Activated T-cell treated with anti-CD3 and anti-CD28 coated beads, Interleukin-2, amount 50 U/mL, for 24 hours (primary cell): ENCODE measurements at regions not wholly inside any gene's neighbourhood (a gene's known extent, or its start where the extent isn't known, plus 50 kb on each side); places are given as distances from the start of the nearest gene placed in this dataset.

ENCODE experiments used
- DNase-seq: peaks from one replicate; pipeline ENCODE4 v3.0.0-alpha.2; 2020
- H3K27ac Mint-ChIP-seq: 2 replicates; pipeline ENCODE4 v1.8.0; 2020; ENCODE audit warnings: mild to moderate bottlenecking, mixed read lengths
- H3K27me3 Mint-ChIP-seq: 2 replicates; pipeline ENCODE4 v1.8.0; 2020; ENCODE audit warnings: mixed read lengths
- H3K36me3 Mint-ChIP-seq: 2 replicates; pipeline ENCODE4 v1.8.0; 2020; ENCODE audit warnings: low read depth, mixed read lengths
- H3K4me1 Mint-ChIP-seq: 2 replicates; pipeline ENCODE4 v1.8.0; 2020; ENCODE audit warnings: low read depth, mixed read lengths
- H3K4me3 Mint-ChIP-seq: 2 replicates; pipeline ENCODE4 v1.8.0; 2020; ENCODE audit warnings: mild to moderate bottlenecking, moderate library complexity, mixed read lengths
- H3K9me3 Mint-ChIP-seq: 2 replicates; pipeline ENCODE4 v1.8.0; 2020; ENCODE audit warnings: mixed read lengths

GRCh38 chr3:115380883-115381572, 233.9 kb upstream of the ZBTB20 start:
- H3K36me3 Mint-ChIP-seq, result no peaks in the 10 kb centered on the region

GRCh38 chr3:115381573-115381912, 234.5 kb upstream of the ZBTB20 start:
- no peak for DNase-seq

More at GRCh38 chr3:115380883-115381572, 233.9 kb upstream of the ZBTB20 start:
- Mint-ChIP-seq H3K27ac (no peak overlapping the region), H3K27me3 (no peaks in the 10 kb centered on the region), H3K9me3 (no peaks in the 10 kb centered on the region), H3K4me3 (no peak overlapping the region), H3K4me1 (no peaks in the 10 kb centered on the region)
- DNase-seq, result no peak

GRCh38 chr3:115381931-115382330, 234.8 kb upstream of the ZBTB20 start:
- Mint-ChIP-seq H3K4me3 (no peak overlapping the region), H3K27ac (no peak overlapping the region), H3K36me3 (no peaks in the 10 kb centered on the region), H3K9me3 (no peaks in the 10 kb centered on the region), H3K27me3 (no peaks in the 10 kb centered on the region), H3K4me1 (no peaks in the 10 kb centered on the region)
- no peak for DNase-seq

More at GRCh38 chr3:115381573-115381912, 234.5 kb upstream of the ZBTB20 start:
- H3K27ac Mint-ChIP-seq, result no peak overlapping the region
- H3K4me1 Mint-ChIP-seq, result no peaks in the 10 kb centered on the region
- no peaks in the 10 kb centered on the region for H3K9me3 Mint-ChIP-seq
- no peak overlapping the region for H3K4me3 Mint-ChIP-seq
- H3K36me3 Mint-ChIP-seq, result no peaks in the 10 kb centered on the region
- no peaks in the 10 kb centered on the region for H3K27me3 Mint-ChIP-seq

- Mint-ChIP-seq H3K36me3 (no peaks in the 10 kb centered on the region), H3K27ac (no peak overlapping the region), H3K4me1 (no peaks in the 10 kb centered on the region), H3K4me3 (no peak overlapping the region), H3K9me3 (no peaks in the 10 kb centered on the region), H3K27me3 (no peaks in the 10 kb centered on the region)
- DNase-seq, result no peak
Observed at GRCh38 chr3:115384381-115384780, 237.3 kb upstream of the ZBTB20 start.

GRCh38 chr3:115385774-115386730, 237.3 kb upstream of the GAP43 start:
- Mint-ChIP-seq H3K36me3 (no peaks in the 10 kb centered on the region), H3K27ac (no peak overlapping the region), H3K4me3 (no peak overlapping the region), H3K27me3 (no peaks in the 10 kb centered on the region), H3K4me1 (no peaks in the 10 kb centered on the region), H3K9me3 (no peaks in the 10 kb centered on the region)
- no peak for DNase-seq

- H3K27me3 Mint-ChIP-seq, result no peaks in the 10 kb centered on the region
- peaks cover 8% of the 10 kb centered on the region for H3K4me1 Mint-ChIP-seq
- H3K4me3 Mint-ChIP-seq, result no peak overlapping the region
- no peaks in the 10 kb centered on the region for H3K36me3 Mint-ChIP-seq
- H3K9me3 Mint-ChIP-seq, result no peaks in the 10 kb centered on the region
- no peak for DNase-seq
- H3K27ac Mint-ChIP-seq, result no peak overlapping the region
Observed at GRCh38 chr3:115388166-115388565, 235.1 kb upstream of the GAP43 start.

- Mint-ChIP-seq H3K9me3 (no peaks in the 10 kb centered on the region), H3K27me3 (no peaks in the 10 kb centered on the region), H3K4me3 (no peak overlapping the region), H3K4me1 (peaks cover 8% of the 10 kb centered on the region), H3K36me3 (no peaks in the 10 kb centered on the region), H3K27ac (no peak overlapping the region)
- no peak for DNase-seq
Observed at GRCh38 chr3:115388811-115389210, 234.5 kb upstream of the GAP43 start.

- Mint-ChIP-seq H3K27ac (no peak overlapping the region), H3K36me3 (no peaks in the 10 kb centered on the region), H3K27me3 (no peaks in the 10 kb centered on the region), H3K4me3 (no peak overlapping the region), H3K9me3 (no peaks in the 10 kb centered on the region), H3K4me1 (peaks cover 4% of the 10 kb centered on the region)
- DNase-seq, result no peak
Observed at GRCh38 chr3:115396801-115397200, 226.5 kb upstream of the GAP43 start.

GRCh38 chr3:115397433-115397832, 225.9 kb upstream of the GAP43 start:
- no peak overlapping the region for H3K27ac Mint-ChIP-seq
- no peaks in the 10 kb centered on the region for H3K36me3 Mint-ChIP-seq
- DNase-seq, result no peak
- no peaks in the 10 kb centered on the region for H3K27me3 Mint-ChIP-seq
- no peak overlapping the region for H3K4me3 Mint-ChIP-seq
- no peaks in the 10 kb centered on the region for H3K9me3 Mint-ChIP-seq
- no peaks in the 10 kb centered on the region for H3K4me1 Mint-ChIP-seq

- no peak for DNase-seq
- no peaks in the 10 kb centered on the region for H3K4me1 Mint-ChIP-seq
- H3K27me3 Mint-ChIP-seq, result no peaks in the 10 kb centered on the region
- no peaks in the 10 kb centered on the region for H3K9me3 Mint-ChIP-seq
- no peak overlapping the region for H3K27ac Mint-ChIP-seq
- no peak overlapping the region for H3K4me3 Mint-ChIP-seq
- no peaks in the 10 kb centered on the region for H3K36me3 Mint-ChIP-seq
Observed at GRCh38 chr3:115398506-115398905, 224.8 kb upstream of the GAP43 start.

GRCh38 chr3:115399750-115400149, 223.6 kb upstream of the GAP43 start:
- no peaks in the 10 kb centered on the region for H3K27me3 Mint-ChIP-seq
- H3K9me3 Mint-ChIP-seq, result no peaks in the 10 kb centered on the region
- no peaks in the 10 kb centered on the region for H3K4me1 Mint-ChIP-seq
- no peak for DNase-seq
- H3K36me3 Mint-ChIP-seq, result no peaks in the 10 kb centered on the region
- H3K4me3 Mint-ChIP-seq, result no peak overlapping the region
- H3K27ac Mint-ChIP-seq, result no peak overlapping the region

- H3K4me3 Mint-ChIP-seq, result no peak overlapping the region
- DNase-seq, result no peak
- no peaks in the 10 kb centered on the region for H3K4me1 Mint-ChIP-seq
- H3K27me3 Mint-ChIP-seq, result no peaks in the 10 kb centered on the region
- no peaks in the 10 kb centered on the region for H3K36me3 Mint-ChIP-seq
- no peaks in the 10 kb centered on the region for H3K9me3 Mint-ChIP-seq
- H3K27ac Mint-ChIP-seq, result no peak overlapping the region
Observed at GRCh38 chr3:115401298-115401697, 222.0 kb upstream of the GAP43 start.

- Mint-ChIP-seq H3K9me3 (no peaks in the 10 kb centered on the region), H3K4me1 (no peaks in the 10 kb centered on the region), H3K36me3 (no peaks in the 10 kb centered on the region), H3K27ac (no peak overlapping the region), H3K27me3 (no peaks in the 10 kb centered on the region), H3K4me3 (no peak overlapping the region)
- no peak for DNase-seq
Observed at GRCh38 chr3:115401851-115402501, 221.3 kb upstream of the GAP43 start.

GRCh38 chr3:115402651-115403050, 220.7 kb upstream of the GAP43 start:
- Mint-ChIP-seq H3K27ac (no peak overlapping the region), H3K27me3 (no peaks in the 10 kb centered on the region), H3K4me3 (no peak overlapping the region), H3K36me3 (no peaks in the 10 kb centered on the region), H3K9me3 (no peaks in the 10 kb centered on the region), H3K4me1 (no peaks in the 10 kb centered on the region)
- no peak for DNase-seq

- DNase-seq, result no peak
- Mint-ChIP-seq H3K36me3 (no peaks in the 10 kb centered on the region), H3K27ac (no peak overlapping the region), H3K4me1 (no peaks in the 10 kb centered on the region), H3K9me3 (no peaks in the 10 kb centered on the region), H3K4me3 (no peak overlapping the region), H3K27me3 (no peaks in the 10 kb centered on the region)
Observed at GRCh38 chr3:115403786-115404185, 219.5 kb upstream of the GAP43 start.
